Head of caudate nucleus (tissue), 42 donors: ENCODE measurements at regions not wholly inside any gene's neighbourhood (a gene's known extent, or its start where the extent isn't known, plus 50 kb on each side); places are given as distances from the start of the nearest gene placed in this dataset.

Experiments
- DNase-seq, 42 donors: peaks; one replicate each; pipeline versions ENCODE4 v3.0.0 to v3.0.0-alpha.2; 2020 to 2021; ENCODE audit warnings: mixed read lengths in 7 of 42
- intact Hi-C: fragments of 100-400 bp; cut with DNase I; formaldehyde crosslinking; loops from one replicate; pipeline ENCODE4 v1.15.0; 2022

DNA sequence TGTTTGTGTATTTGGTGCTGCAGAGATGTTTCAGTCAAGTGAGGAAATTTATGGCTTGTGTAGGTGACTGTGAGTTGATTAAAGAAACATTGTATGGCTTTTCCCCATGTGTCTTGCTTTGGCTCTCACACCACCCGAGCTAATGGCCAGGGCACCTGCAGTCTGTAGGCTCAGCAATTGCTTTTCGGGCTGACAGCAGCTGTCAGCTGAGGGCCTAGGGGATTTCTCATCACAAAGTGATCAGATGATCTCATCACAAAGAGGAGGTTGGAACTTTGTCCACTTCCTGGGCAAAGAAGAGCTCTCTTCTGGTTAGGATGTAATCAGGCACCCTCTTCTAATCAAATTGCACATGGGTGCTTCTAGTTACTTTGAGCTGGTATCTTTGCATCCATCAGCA is 632.2 kb downstream of the SLC4A3 start:
- intact Hi-C loops = no loop called here
- DNase-seq = peak in 1 of 42 donors; percentile 9

DNA sequence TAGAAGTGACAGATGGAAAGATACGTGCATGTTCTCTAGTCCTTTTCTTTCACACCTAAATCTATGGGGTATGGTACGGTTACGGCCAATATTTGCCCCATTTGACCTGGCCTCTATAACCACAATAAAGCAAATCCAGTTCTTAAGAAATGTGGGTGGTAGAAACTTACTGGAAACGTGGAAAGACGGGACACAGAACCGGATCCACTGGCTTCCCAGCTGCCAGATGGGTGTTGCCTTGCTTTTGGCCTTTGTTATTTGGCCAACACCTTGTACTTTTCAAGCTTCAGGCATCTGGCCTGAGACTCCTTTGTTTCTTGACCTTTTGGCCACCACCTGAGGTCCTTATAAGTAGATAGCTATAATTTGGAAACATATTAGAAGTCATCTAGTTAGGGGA is 635.9 kb downstream of the SLC4A3 start:
- no peak for DNase-seq
- intact Hi-C loops = no loop called here

- intact Hi-C loops = no loop called here
- DNase-seq = no peak
Observed at GRCh38 chr2:220269367-220269766, 641.9 kb downstream of the SLC4A3 start.

DNA sequence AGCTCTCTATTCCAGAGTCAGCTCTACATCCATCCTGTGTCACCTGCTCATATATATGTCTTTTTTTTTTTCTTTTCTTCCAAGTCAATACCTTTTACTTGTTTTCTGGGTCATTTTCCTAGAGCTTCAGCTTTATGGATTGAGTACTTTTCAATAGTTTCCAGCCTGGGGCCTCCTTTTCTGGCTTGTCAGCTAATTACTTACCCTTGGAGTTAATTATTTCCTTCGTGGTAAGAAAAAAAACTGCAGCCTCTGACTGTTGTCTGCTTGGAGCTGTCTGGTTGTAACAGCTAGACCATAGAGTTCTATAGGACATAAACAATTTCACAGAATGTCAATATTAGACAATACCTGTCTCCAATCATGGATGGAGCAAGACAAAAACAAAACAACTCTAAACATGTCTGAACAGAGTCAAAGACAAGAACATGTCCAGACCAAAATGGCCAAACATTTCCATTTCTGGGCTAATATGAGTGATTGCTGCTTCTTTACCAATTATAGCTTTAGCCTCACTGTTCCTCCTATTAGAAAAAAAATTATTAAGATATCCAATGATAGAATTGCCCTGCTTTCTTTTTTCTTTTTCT is 643.1 kb downstream of the SLC4A3 start:
- no peak for DNase-seq
- intact Hi-C loops = no loop called here

GRCh38 chr2:220272656-220273055 is 645.2 kb downstream of the SLC4A3 start:
- intact Hi-C loops = no loop called here

GRCh38 chr2:220273082-220273481 is 645.7 kb downstream of the SLC4A3 start:
- DNase-seq = no peak
- intact Hi-C loops = no loop called here

More at GRCh38 chr2:220272656-220273055, 645.2 kb downstream of the SLC4A3 start:
- no peak for DNase-seq

- intact Hi-C loops = no loop called here
- DNase-seq = no peak
Observed at GRCh38 chr2:220275454-220275853, 648.0 kb downstream of the SLC4A3 start.

- intact Hi-C loops = no loop called here
- no peak for DNase-seq
Observed at GRCh38 chr2:220276741-220277444, 649.5 kb downstream of the SLC4A3 start.

GRCh38 chr2:220277445-220277975 is 650.1 kb downstream of the SLC4A3 start:
- intact Hi-C loops = no loop called here
- peak in 1 of 42 donors; percentile 4 for DNase-seq

- intact Hi-C loops = no loop called here
- DNase-seq = no peak
Observed at GRCh38 chr2:220278022-220278421, 650.6 kb downstream of the SLC4A3 start.

- no peak for DNase-seq
- intact Hi-C loops = no loop called here
Observed at GRCh38 chr2:220279372-220279771, 651.9 kb downstream of the SLC4A3 start.

DNA sequence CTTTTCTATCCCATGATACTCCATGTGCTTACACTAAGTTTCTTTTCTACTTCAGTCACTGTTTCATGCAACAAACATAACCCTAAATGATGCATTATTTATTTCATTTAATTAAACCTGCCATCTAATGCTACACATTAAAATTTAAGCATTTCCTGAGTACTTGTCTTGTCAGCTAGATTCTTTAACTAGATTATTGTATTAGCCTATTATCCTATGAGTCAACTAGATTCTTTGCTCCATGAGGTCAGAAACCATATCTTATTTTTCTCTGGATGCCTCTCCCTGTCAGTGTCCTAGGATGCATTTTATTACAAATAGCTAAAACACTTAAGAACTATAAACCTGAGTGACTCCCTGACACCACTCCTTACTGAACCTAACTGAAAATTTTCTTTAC is 652.4 kb downstream of the SLC4A3 start:
- no peak for DNase-seq
- intact Hi-C loops = no loop called here

GRCh38 chr2:220280736-220281135 is 653.3 kb downstream of the SLC4A3 start:
- intact Hi-C loops = no loop called here
- no peak for DNase-seq

DNA sequence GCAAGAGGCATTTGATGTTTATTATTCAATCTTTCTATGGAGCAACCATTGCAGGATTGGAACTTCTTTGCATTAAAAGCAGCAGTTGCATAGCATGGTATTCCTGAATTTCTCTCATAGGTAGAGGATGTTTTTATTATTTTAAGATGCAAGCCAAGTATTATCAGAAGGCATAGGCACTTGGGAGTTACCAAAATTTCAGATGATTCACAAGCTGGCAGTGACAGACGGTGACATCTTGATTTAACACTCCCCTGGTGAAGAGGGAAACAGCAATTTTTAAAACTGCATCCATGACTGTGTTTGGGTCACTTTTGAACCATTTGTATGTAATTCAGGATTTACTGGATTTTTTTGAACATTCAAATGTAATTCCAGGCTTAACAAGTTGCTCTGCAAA is 654.3 kb downstream of the SLC4A3 start:
- intact Hi-C loops = no loop called here
- DNase-seq = no peak

- DNase-seq = no peak
- intact Hi-C loops = no loop called here
Observed at GRCh38 chr2:220282236-220282635, 654.8 kb downstream of the SLC4A3 start.

GRCh38 chr2:220293966-220294365 is 666.5 kb downstream of the SLC4A3 start:
- intact Hi-C loops = no loop called here
- no peak for DNase-seq

DNA sequence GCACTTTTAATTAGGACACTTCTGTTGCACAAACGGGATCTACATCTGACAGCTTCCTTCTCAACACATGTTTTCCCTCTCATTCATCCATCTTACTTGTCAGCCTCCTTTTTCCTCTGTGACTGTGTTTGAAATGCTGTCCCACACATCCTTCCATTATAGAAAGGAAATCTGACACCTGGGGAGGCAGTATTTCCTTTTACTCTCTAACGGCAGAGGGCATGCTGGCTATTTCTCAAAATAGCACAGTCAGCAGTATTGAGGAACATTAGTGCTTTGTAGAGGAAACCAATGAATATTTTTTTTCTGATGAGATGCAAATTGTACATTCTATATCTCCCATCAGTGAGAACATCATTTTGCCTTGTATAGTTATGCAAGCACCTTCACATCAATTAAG is 668.7 kb downstream of the SLC4A3 start:
- intact Hi-C loops = no loop called here
- DNase-seq = peak in 3 of 42 donors; percentile 4 to 47 (median 14)

GRCh38 chr2:220297093-220297492 is 669.7 kb downstream of the SLC4A3 start:
- DNase-seq = no peak
- intact Hi-C loops = no loop called here

DNA sequence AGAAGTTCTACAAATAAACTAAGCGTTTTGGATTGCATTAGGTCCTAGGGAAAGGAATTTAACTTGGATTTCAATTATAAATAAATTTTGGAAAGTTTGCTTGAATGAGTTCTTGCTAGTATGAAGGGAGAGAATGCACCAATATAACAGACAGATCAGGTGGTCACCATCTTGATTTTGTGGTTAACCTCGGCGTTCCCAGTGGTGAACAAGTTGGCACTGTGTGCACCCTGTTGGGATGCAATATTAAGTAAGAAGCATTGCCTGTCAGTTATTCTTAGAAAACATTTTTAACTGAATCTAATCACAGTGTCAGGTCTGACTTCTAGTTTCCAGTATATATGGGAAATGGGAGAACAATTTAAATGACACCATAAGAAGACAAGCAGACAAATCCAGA is 673.4 kb downstream of the SLC4A3 start:
- no peak for DNase-seq
- intact Hi-C loops = no loop called here

DNA sequence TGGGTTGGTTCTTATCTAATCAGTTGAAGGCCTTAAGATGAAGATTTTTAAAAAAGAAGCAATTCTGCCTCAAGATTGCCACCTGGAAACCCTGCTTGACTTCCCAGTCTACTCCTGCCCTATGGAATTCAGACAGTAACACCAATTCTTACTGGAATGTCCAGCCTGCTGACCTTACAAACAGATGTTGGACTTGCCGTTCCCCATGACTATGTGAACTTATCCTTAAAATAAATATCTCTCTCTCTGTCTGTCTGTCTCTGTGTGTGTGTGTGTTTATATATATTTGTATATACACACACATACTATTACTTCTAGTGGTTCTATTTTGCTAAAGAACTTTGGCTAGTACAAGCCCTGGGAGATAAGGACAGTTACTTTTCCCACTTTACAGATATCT is 675.3 kb downstream of the SLC4A3 start:
- intact Hi-C loops = no loop called here
- DNase-seq = no peak

GRCh38 chr2:220309215-220309614 is 681.8 kb downstream of the SLC4A3 start:
- intact Hi-C loops = no loop called here
- no peak for DNase-seq
